GM23338 (cell line): ENCODE measurements at regions not wholly inside any gene's neighbourhood (a gene's known extent, or its start where the extent isn't known, plus 50 kb on each side); places are given as distances from the start of the nearest gene placed in this dataset.

Experiments used
- ATAC-seq: fragments of 200-7000 bp; cut with Tn5 transposase; 3 replicates; pipeline ENCODE4 v1.9.1; 2020
- DNase-seq: peaks from one replicate; pipeline ENCODE4 v3.0.0-alpha.2; 2015; ENCODE audit warnings: low spot score
- H2AFZ ChIP-seq: fragments of 200-600 bp; sonication (generic); 2 replicates; pipeline ENCODE4 v1.8.0; 2016; ENCODE audit warnings: antibody characterized with exemption, mild to moderate bottlenecking, moderate library complexity
- H3F3A ChIP-seq: fragments of 200-600 bp; sonication (generic); replicated peaks from 2 replicates; pipeline ENCODE4 v1.8.0; 2017; ENCODE audit warnings: antibody characterized with exemption, mixed run types, low read depth
- H3K27ac ChIP-seq: fragments of 200-600 bp; sonication (generic); 2 replicates; pipeline ENCODE4 v1.6.1; 2016; ENCODE audit warnings: low read depth
- H3K27me3 ChIP-seq: fragments of 200-600 bp; sonication (generic); 2 replicates; pipeline ENCODE4 v1.8.0; 2016; ENCODE audit warnings: mild to moderate bottlenecking, mixed run types, moderate library complexity; ENCODE audit not compliant: insufficient read depth
- H3K36me3 ChIP-seq: fragments of 200-600 bp; sonication (generic); 2 replicates; pipeline ENCODE4 v1.8.0; 2016; ENCODE audit warnings: mild to moderate bottlenecking; ENCODE audit not compliant: insufficient read depth
- H3K4me1 ChIP-seq: fragments of 200-600 bp; sonication (generic); 2 replicates; pipeline ENCODE4 v1.8.0; 2016; ENCODE audit warnings: mild to moderate bottlenecking, moderate library complexity; ENCODE audit not compliant: insufficient read depth
- H3K4me2 ChIP-seq: fragments of 200-600 bp; sonication (generic); 2 replicates; pipeline ENCODE4 v1.7.1; 2017; ENCODE audit warnings: mixed run types
- H3K4me3 ChIP-seq: fragments of 200-600 bp; sonication (generic); 2 replicates; pipeline ENCODE4 v1.6.1; 2016; ENCODE audit warnings: mixed run types
- H3K79me2 ChIP-seq: fragments of 200-600 bp; sonication (generic); replicated peaks from 2 replicates; pipeline ENCODE4 v1.8.0; 2017; ENCODE audit warnings: mild to moderate bottlenecking; ENCODE audit not compliant: insufficient read depth
- H3K9me2 ChIP-seq: fragments of 200-600 bp; sonication (generic); 2 replicates; pipeline ENCODE4 v1.8.0; 2017; ENCODE audit not compliant: insufficient read depth
- H4K20me1 ChIP-seq: fragments of 200-600 bp; sonication (generic); replicated peaks from 2 replicates; pipeline ENCODE4 v1.8.0; 2017; ENCODE audit warnings: mild to moderate bottlenecking; ENCODE audit not compliant: insufficient read depth
- H3K27ac Mint-ChIP-seq: 2 replicates; pipeline ENCODE4 v1.8.0; 2020; ENCODE audit warnings: inconsistent platforms, mild to moderate bottlenecking, moderate library complexity, mixed read lengths
- H3K27me3 Mint-ChIP-seq: 3 replicates; pipeline ENCODE4 v1.8.0; 2022; ENCODE audit warnings: low read depth, mild to moderate bottlenecking, moderate library complexity, mixed read lengths, inconsistent platforms; ENCODE audit not compliant: insufficient read depth, poor library complexity
- H3K36me3 Mint-ChIP-seq: 3 replicates; pipeline ENCODE4 v1.8.0; 2021; ENCODE audit warnings: low read depth, mild to moderate bottlenecking, inconsistent platforms, moderate library complexity, mixed read lengths
- H3K4me1 Mint-ChIP-seq: 3 replicates; pipeline ENCODE4 v1.8.0; 2020; ENCODE audit warnings: mild to moderate bottlenecking, inconsistent platforms, mixed read lengths
- H3K4me3 Mint-ChIP-seq: 3 replicates; pipeline ENCODE4 v1.8.0; 2021; ENCODE audit warnings: moderate library complexity, mild to moderate bottlenecking, inconsistent platforms, mixed read lengths
- H3K9me3 Mint-ChIP-seq: 3 replicates; pipeline ENCODE4 v1.8.0; 2020; ENCODE audit warnings: moderate library complexity, mild to moderate bottlenecking, inconsistent platforms, mixed read lengths
- CREB1 ChIP-seq: fragments of 250-450 bp; sonication (Bioruptor Pico); IDR thresholded peaks from 2 replicates; pipeline ENCODE4 v1.5.0; 2020; ENCODE audit warnings: low read depth, mild to moderate bottlenecking, moderate library complexity
- CTCF ChIP-seq, 2 experiments: fragments of 200-600 bp in 1 of 2; sonication (generic) in 1 of 2; conservative IDR thresholded peaks; 2 replicates each; pipeline versions ENCODE4 v1.5.1 to v1.6.1; 2016 to 2017; ENCODE audit warnings: antibody characterized with exemption in 2 of 2, low read depth in 2 of 2, mild to moderate bottlenecking in 2 of 2, moderate library complexity in 1 of 2
- ETS1 ChIP-seq: IDR thresholded peaks from 2 replicates; pipeline ENCODE4 v1.6.1; 2016; ENCODE audit warnings: antibody characterized with exemption
- EZH2 ChIP-seq: fragments of 200-600 bp; sonication (generic); IDR thresholded peaks from one replicate; pipeline ENCODE4 v1.8.0; 2017; ENCODE audit warnings: antibody characterized with exemption, mild to moderate bottlenecking, low read depth; ENCODE audit not compliant: unreplicated experiment
- EZH2phosphoT487 ChIP-seq: fragments of 200-600 bp; sonication (generic); IDR thresholded peaks from one replicate; pipeline ENCODE4 v1.8.1; 2018; ENCODE audit warnings: antibody characterized with exemption; ENCODE audit not compliant: unreplicated experiment
- JUNB ChIP-seq: IDR thresholded peaks from one replicate; pipeline ENCODE4 v1.6.1; 2016; ENCODE audit warnings: antibody characterized with exemption; ENCODE audit not compliant: unreplicated experiment
- NANOG ChIP-seq: IDR thresholded peaks from 2 replicates; pipeline ENCODE4 v1.6.1; 2016; ENCODE audit warnings: antibody characterized with exemption, borderline replicate concordance
- POLR2AphosphoS5 ChIP-seq: IDR thresholded peaks from 2 replicates; pipeline ENCODE4 v1.6.1; 2016; ENCODE audit warnings: antibody characterized with exemption, low read depth
- REST ChIP-seq: IDR thresholded peaks from one replicate; pipeline ENCODE4 v1.6.1; 2018; ENCODE audit warnings: antibody characterized with exemption; ENCODE audit not compliant: unreplicated experiment
- STAT1 ChIP-seq: IDR thresholded peaks from one replicate; pipeline ENCODE4 v1.6.1; 2016; ENCODE audit warnings: antibody characterized with exemption; ENCODE audit not compliant: unreplicated experiment
- ZNF114 ChIP-seq: fragments of 250-450 bp; sonication (Bioruptor Pico); IDR thresholded peaks from 2 replicates; pipeline ENCODE4 v1.5.0; 2020; ENCODE audit warnings: mild to moderate bottlenecking, moderate library complexity
- ZNF331 ChIP-seq: fragments of 250-450 bp; sonication (Bioruptor Pico); IDR thresholded peaks from 2 replicates; pipeline ENCODE4 v1.5.0; 2020; ENCODE audit warnings: low read depth, mild to moderate bottlenecking, moderate library complexity
- ZNF462 ChIP-seq: fragments of 250-450 bp; sonication (Bioruptor Pico); IDR thresholded peaks from 2 replicates; pipeline ENCODE4 v1.5.0; 2020; ENCODE audit warnings: mild to moderate bottlenecking, moderate library complexity

- no peaks in the 10 kb centered on the region; the same call in 2 of the 3 replicates for H3K9me3 Mint-ChIP-seq
- no peak overlapping the region for H3K4me3 Mint-ChIP-seq
- Histone ChIP-seq H3K9me2 (no peaks in the 10 kb centered on the region; the same call in 1 of the 2 replicates), H3F3A (no peaks in the 10 kb centered on the region), H3K27ac (no peak overlapping the region), H2AFZ (no peak overlapping the region), H3K4me1 (peaks cover 9% of the 10 kb centered on the region), H3K36me3 (no peaks in the 10 kb centered on the region), H3K27me3 (no peaks in the 10 kb centered on the region), H4K20me1 (no peaks in the 10 kb centered on the region), H3K79me2 (no peaks in the 10 kb centered on the region), H3K4me3 (no peak overlapping the region), H3K4me2 (no peak overlapping the region)
- no peak overlapping the region for H3K27ac Mint-ChIP-seq
- ATAC-seq (no peak), DNase-seq (no peak)
- peaks cover 7% of the 10 kb centered on the region for H3K27me3 Mint-ChIP-seq
- no peak for TF ChIP-seq JUNB
- no peak for TF ChIP-seq ZNF114 (CRISPR knock-in tag)
- no peak for TF ChIP-seq ETS1
- no peak for TF ChIP-seq CTCF (conservative IDR thresholded peaks at IDR 0.05; ENCODE audit: low read depth in 2 of 2)
- no peak for TF ChIP-seq EZH2
- no peak for TF ChIP-seq CREB1 (CRISPR knock-in tag)
- no peak for TF ChIP-seq EZH2phosphoT487
- no peak for TF ChIP-seq ZNF462 (CRISPR knock-in tag)
- TF ChIP-seq STAT1 = no peak
- no peak for TF ChIP-seq NANOG
- no peak for TF ChIP-seq REST
- TF ChIP-seq POLR2AphosphoS5 = no peak
- TF ChIP-seq ZNF331 = no peak
- no peaks in the 10 kb centered on the region for H3K36me3 Mint-ChIP-seq
- H3K4me1 Mint-ChIP-seq = peaks cover 13% of the 10 kb centered on the region; the same call in 2 of the 3 replicates
Observed at GRCh38 chr9:88065619-88066018, 72.7 kb downstream of the SPATA31C2 start.
